HG02623 (cell line): ENCODE measurements at regions not wholly inside any gene's neighbourhood (a gene's known extent, or its start where the extent isn't known, plus 50 kb on each side); places are given as distances from the start of the nearest gene placed in this dataset.

Experiments
- ATAC-seq: cut with Tn5 transposase; IDR thresholded peaks from one replicate; pipeline ENCODE4 v1.9.1; 2021; ENCODE audit warnings: moderate library complexity; ENCODE audit not compliant: unreplicated experiment

GRCh38 chr13:47004540-47004939 is 107.7 kb upstream of the HTR2A start:
- no peak for ATAC-seq

GRCh38 chr13:47004027-47004426 is 107.2 kb upstream of the HTR2A start:
- no peak for ATAC-seq

GRCh38 chr13:47000165-47000564 is 103.3 kb upstream of the HTR2A start:
- no peak for ATAC-seq

- peak; percentile 16 for ATAC-seq
These were observed 99.6 kb upstream of the HTR2A start for GRCh38 chr13:46996316-46997030.

- ATAC-seq, result peak; percentile 96
These were observed 99.0 kb upstream of the HTR2A start for GRCh38 chr13:46995874-46996273.

- no peak for ATAC-seq
These were observed 97.6 kb upstream of the HTR2A start for GRCh38 chr13:46994492-46994891.

- ATAC-seq, result no peak
These were observed 95.6 kb upstream of the HTR2A start for GRCh38 chr13:46992383-46992952.

- peak; percentile 65 for ATAC-seq
These were observed 87.0 kb upstream of the HTR2A start for GRCh38 chr13:46983881-46984280.

GRCh38 chr13:46982856-46983582 is 86.2 kb upstream of the HTR2A start:
- peak; percentile 91 for ATAC-seq

- no peak for ATAC-seq
These were observed 78.3 kb upstream of the HTR2A start for GRCh38 chr13:46975173-46975572.

- ATAC-seq, result no peak
These were observed 71.6 kb upstream of the HTR2A start for GRCh38 chr13:46968450-46968849.

- no peak for ATAC-seq
These were observed 68.1 kb upstream of the HTR2A start for GRCh38 chr13:46964789-46965527.

- no peak for ATAC-seq
These were observed 67.1 kb upstream of the HTR2A start for GRCh38 chr13:46963904-46964303.

- no peak for ATAC-seq
These were observed 65.6 kb upstream of the HTR2A start for GRCh38 chr13:46962281-46962941.

- ATAC-seq, result peak; percentile 100
These were observed 64.9 kb upstream of the HTR2A start for GRCh38 chr13:46961719-46962118.

GRCh38 chr13:46953941-46954340 is 57.1 kb upstream of the HTR2A start:
- no peak for ATAC-seq

GRCh38 chr13:46953331-46953730 is 56.5 kb upstream of the HTR2A start:
- ATAC-seq, result peak; percentile 73

- no peak for ATAC-seq
These were observed 54.7 kb upstream of the HTR2A start for GRCh38 chr13:46951516-46951915.

- no peak for ATAC-seq
These were observed 52.4 kb upstream of the HTR2A start for GRCh38 chr13:46949211-46949610.

- ATAC-seq, result no peak
These were observed 51.5 kb upstream of the HTR2A start for GRCh38 chr13:46948338-46948737.
